Upper lobe of left lung (tissue), 4 donors: ENCODE measurements at regions not wholly inside any gene's neighbourhood (a gene's known extent, or its start where the extent isn't known, plus 50 kb on each side); places are given as distances from the start of the nearest gene placed in this dataset.

ENCODE experiments used
- CTCF ChIP-seq, 6 experiments: fragments of 450-650 bp in 4 of 6; fragments of 200-600 bp in 2 of 6; sonication (generic) in 2 of 6; IDR thresholded peaks; one replicate each; pipeline ENCODE4 v1.5.1; 2016 to 2019; ENCODE audit warnings: antibody characterized with exemption in 6 of 6
- EP300 ChIP-seq, 4 donors: sonication (generic); formaldehyde crosslinking; IDR thresholded peaks; one replicate each; pipeline ENCODE4 v1.5.1; 2017; ENCODE audit warnings: antibody characterized with exemption in 4 of 4, control low read depth in 2 of 4
- POLR2A ChIP-seq, 4 donors: fragments of 450-650 bp; IDR thresholded peaks; one replicate each; pipeline ENCODE4 v1.5.1; 2016 to 2017; ENCODE audit warnings: antibody characterized with exemption in 4 of 4, mild to moderate bottlenecking in 2 of 4
- POLR2AphosphoS5 ChIP-seq, 2 donors: sonication (generic); formaldehyde crosslinking; IDR thresholded peaks; one replicate each; pipeline ENCODE4 v1.5.1; 2017; ENCODE audit warnings: antibody characterized with exemption in 2 of 2

DNA sequence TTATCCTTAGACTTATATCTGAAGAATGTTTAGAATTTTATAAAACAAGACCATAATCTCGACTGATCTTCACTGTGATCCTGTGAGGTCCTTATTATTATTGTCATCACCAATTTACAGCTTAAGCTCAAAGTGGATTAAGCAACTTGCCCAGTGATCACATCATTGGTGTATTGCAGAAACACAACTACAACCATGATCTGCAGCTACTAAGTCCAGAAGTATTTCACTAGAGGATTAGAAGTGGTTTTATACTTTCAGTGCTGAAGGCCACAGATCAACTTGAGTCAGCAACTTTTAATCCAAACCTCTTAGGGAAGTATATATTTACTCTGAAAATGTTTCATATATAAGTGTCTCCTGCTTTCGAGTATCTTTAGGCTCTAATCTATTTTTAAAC, 624.3 kb upstream of the SOX9 start:
- TF ChIP-seq POLR2A (IDR thresholded peaks at IDR 0.05) (no peak), CTCF (IDR thresholded peaks at IDR 0.05) (no peak), POLR2AphosphoS5 (IDR thresholded peaks at IDR 0.05) (no peak), EP300 (IDR thresholded peaks at IDR 0.05) (no peak)
